HG03064 (cell line): ENCODE measurements at regions not wholly inside any gene's neighbourhood (a gene's known extent, or its start where the extent isn't known, plus 50 kb on each side); places are given as distances from the start of the nearest gene placed in this dataset.

Source experiments
- ATAC-seq: cut with Tn5 transposase; IDR thresholded peaks from one replicate; pipeline ENCODE4 v1.9.1; 2021; ENCODE audit warnings: low read depth; ENCODE audit not compliant: unreplicated experiment

DNA sequence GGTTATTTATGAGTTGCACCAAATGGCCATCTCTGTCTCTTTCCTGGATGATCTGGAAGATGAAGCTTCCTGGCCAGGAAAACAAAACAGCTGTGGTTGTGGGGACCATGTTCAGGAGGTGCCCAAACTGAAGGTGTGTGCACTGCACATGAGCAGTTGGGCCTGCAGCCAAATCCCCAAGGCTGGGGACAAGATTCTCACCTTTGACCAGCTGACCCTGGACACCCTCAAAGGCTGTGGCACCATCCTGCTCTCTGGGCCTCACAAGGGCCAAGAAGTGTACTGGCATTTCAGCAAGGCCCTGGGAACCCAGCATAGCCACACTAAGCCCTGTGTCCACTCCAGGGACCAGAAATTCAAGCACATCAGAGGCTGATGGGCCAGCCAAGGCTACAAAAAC is 84.2 kb downstream of the KCNRG start:
- no peak for ATAC-seq

DNA sequence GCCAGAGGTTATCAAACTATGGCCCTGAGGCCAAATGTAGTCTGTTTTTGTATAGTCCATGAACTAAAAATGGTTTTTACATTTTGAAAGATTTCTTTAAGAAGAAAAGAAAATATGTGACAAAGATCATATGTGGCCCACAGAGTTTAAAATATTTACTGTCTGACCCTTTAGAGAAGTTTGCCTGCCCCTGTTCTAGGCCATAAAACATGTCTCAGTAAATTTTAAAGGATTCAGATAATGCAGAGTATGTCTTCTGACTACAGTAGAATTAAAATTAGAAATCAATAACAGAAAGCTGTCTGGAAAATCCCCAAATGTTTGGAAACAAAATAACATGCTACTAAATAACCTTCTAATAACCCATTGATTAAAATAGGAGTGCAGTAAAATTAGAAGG is 86.3 kb downstream of the KCNRG start:
- ATAC-seq, result no peak

DNA sequence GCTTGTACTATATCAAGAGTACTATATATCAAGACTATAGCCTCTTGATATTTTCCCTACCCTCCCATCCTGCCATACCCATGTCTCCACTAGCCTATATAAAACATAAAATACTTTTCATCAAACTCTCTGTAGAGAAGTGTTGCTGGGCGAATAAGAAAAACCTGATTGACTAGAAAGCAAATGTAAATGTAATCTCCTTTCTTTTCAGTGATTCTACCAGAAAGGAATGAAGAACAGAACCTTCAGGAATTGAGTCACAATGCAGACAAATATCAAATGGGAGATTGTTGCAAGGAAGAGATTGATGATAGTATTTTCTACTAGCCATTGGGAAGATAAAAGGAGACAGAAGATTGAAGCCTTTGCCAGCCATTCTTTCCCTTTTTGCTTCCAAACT is 89.2 kb downstream of the KCNRG start:
- no peak for ATAC-seq

DNA sequence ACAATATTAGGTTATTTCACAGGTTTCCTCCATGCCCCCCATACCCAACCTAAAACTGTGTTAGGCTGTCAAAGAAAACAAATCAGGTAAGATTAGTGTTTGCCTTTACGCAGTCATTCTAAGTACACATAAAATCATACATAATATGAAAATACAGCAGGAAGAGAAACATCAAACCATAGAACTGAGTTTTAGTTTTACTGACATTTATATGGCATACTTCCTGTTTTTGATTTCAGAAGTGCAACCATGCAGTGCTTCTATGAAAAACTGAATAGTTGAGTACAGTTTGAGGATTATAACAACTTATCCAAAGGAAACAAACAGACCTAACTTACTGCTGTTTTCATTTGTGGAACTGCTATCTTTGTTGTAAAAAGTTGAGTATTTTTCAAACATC is 91.3 kb downstream of the KCNRG start:
- ATAC-seq, result no peak

DNA sequence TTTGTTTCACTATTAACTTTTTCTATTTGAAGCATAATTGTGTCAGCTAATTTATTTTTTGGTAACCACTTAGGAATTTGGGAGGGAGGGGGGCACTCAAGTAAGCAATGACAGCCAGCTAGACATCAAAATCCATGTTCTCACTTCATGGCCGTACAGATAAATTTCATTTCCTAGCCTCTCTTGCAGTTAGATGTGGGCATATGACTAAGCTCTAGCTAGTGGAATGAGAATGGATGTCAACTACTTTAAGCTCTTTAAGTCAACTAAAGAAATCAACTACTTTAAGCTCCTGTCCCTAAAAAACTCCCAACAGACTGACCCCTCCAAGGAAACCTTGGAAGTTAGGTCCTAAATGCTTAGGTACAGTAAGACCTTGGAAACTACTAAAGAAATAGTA is 92.0 kb downstream of the KCNRG start:
- no peak for ATAC-seq

DNA sequence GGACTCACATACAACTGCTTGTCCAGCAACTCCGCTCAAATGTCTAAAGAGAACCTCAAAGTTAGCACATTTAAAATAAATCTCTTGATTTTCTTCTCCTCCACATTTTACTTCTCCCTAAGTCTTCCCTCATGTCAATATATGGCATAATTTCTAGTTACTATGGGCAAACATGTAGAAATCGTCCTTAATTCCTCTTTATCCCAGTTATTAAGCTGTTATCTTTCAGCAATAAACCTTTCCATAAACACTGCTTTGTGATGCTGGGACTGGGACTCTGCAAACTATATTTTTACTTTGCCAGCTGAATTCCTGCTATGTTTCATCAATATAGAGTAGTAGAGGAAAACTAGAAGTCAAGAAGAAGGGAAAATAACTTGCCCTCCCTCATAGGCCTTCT is 99.7 kb downstream of the KCNRG start:
- no peak for ATAC-seq

DNA sequence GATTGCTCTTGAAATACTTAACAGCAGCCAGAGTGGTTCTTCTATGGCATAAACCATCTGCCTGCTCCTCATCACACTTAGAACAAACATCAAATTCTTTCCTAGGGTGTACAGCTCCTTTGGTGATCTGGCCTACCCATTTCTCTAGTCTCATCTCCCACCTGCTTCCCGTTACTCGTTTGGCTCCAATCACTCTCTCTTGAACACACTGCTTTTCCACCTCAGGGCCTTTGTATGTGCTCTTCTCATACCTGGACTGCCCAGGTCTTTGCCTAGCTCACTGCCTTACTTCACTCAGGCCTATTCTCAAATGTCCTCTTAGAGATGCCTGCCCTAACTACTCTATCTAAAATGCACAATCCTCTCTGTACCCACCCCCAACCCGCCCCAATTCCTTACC is 100.5 kb downstream of the KCNRG start:
- no peak for ATAC-seq

DNA sequence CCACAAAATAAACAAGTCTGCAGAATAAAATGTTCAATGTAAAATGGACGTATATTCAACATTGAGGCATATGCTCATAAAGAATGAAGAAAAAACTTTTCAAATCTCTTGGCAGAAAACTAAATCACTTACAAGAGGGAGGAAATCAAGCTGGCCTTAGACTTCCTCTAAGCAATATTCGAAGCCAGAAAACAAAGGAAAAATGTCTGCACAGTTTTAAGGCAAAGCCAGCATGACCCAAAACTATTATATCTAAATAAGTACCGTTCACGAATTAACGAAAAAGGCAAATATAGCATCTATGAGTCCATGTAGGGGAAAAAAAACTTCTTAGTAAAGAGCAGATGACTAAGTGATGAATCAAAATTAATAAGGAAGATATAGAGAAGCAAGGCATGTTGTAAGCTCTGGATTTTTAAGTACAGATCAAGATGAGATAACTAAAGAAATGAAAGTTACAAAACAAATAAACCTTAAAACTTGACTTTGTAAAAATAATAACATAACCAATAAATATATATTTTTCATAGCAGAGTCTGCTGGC is 101.3 kb downstream of the KCNRG start:
- no peak for ATAC-seq

DNA sequence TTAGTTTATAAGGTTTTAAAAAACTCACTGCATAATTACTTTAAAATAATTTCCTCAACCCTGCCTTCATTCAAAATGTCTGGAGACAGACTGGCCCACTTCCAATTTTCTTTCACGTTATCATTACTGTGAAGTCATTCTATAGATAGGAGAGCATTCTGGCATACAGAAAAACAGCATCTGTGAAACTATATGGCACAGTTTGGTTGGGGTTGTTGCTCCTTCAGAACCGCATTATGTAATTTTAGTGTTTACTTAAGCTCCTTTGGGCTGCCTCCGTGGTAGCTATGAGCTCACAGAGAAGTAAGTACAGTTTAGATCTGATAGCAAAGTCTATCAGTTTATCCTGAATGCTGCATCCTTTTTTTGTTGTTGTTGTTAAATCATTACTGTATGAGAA is 104.3 kb downstream of the KCNRG start:
- ATAC-seq, result no peak

DNA sequence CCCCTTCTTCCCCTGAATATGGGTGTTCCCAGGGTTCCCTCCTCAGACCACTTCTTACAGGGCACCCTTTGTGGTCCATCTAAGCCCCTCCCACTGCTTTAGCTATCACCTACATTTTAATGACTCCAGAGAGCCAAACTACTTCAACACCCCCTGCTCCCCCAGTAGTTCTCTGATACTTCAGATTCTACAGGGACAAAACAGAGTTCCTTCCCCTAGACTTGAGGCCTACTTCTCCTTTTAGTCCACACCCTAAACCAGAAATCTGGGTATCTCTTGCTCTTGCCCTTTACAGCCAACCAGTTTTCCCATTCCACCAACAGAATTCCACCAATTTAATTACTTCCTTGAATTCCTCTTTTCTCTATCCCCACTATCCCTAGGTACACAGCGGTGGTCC is 107.2 kb downstream of the KCNRG start:
- ATAC-seq, result no peak

DNA sequence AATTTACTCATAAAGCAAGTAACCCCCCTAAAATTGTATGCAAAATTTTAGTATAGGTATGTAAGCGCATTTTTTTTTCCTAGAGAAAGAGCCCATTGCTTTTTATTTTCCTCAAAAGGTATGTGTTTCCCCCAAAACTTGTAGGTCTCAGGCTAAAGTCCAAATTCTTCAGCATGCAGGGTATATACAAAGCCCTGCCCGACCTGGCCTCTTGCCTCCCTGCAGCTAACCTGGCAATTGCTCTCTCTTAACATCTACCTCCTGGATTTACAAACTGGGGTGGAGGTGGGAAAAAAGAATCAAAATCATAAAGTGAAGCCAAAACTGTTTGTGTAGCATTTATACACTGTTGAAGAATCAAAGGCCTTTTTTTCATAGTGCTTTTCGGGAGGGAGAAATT is 107.8 kb downstream of the KCNRG start:
- ATAC-seq, result no peak

DNA sequence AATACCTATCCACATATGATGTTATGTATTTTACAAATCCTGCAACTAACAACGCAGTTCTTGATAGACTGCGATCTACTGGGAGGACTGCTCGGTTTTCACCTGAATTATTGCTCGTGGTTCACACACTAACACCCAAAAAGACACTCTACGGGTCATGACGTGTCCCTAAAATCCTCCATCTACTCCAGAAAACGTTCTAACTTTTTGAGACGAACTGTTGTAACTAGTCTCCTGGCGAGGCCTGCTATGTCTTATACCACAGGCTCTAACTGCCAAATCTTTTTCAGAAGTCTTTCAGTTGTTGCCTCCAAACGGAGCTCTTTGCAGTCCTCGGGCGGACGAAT is 108.2 kb downstream of the KCNRG start:
- ATAC-seq, result no peak

DNA sequence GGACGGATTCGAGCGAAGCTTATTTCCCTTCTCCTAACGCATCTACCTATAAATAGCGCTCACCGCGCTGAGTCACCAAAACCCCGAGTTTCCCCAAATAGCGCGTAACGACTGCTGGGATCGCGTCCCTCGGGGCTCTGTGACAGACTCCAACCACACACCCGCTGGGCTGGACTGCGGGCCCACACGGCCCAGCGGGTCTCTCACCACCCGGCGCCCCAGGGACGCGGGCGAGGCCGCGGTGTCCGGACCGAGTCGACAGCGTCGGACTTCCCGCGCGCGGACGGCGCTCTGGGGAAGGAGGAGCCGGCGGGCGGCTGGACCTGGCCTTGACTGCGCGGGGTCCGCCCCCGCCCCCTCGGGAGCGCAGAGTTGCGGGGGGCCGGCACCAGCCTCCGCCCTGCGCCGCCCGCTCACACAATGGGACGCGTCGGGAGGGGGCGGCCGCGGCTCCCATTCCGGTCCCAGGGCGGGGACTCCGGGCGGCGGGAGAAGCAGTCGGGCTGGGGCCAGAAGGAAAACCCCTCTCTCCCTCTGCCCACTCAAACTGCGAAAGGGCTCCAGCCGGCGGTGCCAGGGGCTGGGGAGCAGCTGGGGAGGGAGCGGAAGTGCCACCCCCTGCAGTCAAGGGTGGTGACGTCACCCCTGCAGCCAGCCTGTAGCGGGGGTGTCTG is 108.8 kb downstream of the KCNRG start:
- ATAC-seq, result peak; percentile 65

DNA sequence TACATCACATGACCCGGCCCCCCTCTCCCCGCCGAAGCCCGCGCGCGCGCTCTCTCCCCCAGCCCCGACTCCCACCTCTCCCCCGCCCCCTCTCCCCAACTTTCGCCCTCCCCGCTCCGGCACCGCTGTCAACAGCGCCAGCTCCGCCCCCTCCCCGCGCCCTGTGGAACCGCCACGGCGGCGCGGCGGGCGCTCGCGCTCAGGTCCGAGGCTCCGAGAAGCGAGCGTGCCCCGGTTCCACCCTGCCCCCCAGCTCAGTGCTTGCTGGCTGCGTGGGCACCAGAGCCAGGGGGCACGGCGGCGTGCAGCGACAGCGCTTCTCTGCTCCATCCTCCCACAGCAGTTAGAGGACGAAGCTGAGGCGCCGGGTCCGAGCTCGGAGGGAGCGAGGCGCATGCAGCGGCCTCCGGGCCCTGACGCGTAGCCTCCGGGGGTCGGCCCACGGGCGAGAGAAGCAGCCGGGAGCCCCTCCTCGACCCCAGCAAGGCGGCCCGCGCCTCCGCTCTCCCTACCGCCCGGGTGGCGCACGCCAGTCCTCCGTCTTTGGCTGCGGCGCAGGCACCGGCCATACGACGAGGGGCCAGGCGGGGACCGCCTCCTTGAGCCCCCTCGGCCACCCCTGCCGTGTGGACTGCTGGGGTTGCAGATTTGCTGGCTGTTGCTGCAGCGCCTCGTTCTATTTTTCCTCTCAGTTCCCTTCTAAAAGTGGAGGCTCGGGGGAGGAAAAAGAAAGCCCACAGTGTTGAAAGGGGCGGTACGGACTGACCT is 109.5 kb downstream of the KCNRG start:
- peak; percentile 24 for ATAC-seq

DNA sequence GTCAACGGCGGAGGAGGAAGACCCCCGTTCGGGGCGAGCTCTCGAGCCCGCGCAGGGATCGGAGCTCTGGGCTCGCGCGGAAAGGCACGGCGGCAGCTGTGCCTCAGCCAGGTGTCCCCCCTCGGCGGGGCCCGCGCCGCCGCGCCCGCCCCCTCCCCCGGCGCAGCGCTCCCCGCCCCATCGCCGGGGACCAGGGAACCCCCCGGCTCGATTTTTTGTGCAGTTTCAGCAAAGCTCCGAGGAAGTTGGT is 110.0 kb downstream of the KCNRG start:
- ATAC-seq, result no peak

DNA sequence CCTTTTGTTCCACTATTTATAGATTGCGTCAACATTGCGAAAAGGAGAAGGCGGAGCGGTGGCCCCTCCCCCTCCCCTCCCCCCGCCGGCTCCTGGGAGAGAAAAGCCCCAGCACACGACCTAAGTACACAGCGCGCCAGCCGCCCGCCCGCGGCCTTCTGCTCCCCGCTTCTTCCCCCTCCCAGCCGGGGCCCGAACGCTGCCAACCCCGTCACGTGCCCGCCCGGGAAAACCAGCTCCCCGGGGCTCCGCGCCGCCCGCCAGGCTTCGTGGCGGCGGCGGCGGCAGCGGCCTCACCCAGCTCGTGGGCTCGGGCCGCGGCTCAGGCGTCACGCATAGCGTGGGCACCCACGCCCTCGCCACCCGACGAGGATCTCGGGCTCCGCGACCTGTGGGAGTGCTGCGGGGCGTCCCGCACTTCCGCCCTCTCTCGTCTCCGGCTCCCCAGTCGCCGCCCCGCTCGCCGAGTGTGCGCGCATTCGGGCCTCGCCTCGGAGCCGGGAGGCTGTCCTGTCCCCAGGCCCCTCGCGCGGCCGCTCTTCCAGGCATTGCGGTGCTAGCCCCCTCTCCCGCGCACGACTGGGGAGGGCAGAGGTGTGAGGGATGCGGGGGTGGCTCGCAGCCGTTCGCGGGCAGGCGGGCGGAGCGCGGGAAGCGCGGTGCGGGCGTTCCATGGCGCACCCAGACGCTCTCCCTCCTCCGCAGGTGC is 110.5 kb downstream of the KCNRG start:
- no peak for ATAC-seq

DNA sequence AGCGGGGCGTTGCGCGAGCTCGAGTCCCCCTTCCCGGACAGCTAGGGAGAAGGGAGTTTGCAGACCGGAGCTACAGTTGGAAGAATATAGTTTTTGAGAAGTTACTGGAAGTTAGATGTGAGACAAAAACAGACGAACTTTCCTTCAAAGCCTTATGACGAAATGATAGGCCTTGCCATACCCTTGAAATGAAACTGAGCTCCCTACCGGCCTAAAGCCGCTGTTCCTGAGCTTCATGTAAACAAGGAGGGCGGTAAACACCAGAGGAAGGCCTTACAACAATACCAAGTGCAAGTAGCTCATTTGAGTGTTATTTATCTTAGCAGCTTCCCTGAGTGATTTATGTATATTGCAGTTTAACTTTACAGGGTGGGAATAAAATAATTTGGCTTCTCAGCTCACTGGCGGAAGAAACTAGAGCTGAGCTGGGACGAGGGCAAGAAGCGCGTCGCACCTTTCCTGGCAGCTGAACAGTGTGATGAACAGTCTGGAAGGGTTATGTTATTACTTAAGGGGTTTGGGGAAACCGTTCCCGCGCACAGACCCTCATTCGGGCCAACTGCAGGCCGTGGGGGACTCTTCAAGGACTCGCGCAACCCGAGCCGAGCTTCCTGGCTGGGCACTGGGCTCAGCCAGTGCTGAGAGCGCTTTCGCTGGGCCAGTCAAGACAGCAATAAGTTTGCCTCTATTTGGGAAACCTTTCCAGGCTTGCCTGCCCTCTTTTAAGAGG is 111.2 kb downstream of the KCNRG start:
- no peak for ATAC-seq

DNA sequence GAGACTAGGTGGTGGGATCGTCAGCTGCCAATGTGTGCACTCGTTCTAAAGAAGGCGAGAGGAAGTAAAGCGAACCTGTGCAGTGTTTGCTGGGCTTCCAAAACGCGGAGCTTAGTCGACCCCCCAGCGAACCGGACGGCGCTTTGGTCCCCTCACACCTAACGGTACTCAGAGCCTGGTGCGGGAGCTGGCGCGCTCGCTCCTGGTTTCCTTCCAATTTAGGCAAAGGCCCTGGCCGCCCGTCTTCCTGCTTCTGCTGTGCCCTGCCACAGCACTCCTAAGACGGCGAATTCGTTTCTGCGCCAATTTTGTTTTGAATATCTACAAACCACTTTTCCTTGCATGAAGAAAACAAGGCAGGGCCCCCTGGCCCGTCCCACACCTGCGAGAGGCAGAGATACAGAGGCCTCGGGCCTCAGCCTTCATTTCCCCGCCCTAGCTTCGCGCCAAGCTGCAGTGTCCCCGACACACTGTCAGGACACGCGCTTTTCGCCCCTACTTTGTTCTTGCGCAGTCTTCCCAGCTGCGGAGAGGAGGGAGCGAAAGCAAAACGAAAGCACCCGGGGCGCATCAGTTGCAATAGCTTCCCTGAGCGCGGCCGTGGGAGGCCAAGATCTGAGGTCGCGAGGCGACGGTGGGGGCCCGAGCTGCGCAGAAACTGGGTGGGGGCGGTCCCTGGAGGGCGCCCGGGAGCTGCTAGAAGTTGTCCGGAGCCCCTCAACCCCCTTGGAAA is 111.9 kb downstream of the KCNRG start:
- no peak for ATAC-seq

DNA sequence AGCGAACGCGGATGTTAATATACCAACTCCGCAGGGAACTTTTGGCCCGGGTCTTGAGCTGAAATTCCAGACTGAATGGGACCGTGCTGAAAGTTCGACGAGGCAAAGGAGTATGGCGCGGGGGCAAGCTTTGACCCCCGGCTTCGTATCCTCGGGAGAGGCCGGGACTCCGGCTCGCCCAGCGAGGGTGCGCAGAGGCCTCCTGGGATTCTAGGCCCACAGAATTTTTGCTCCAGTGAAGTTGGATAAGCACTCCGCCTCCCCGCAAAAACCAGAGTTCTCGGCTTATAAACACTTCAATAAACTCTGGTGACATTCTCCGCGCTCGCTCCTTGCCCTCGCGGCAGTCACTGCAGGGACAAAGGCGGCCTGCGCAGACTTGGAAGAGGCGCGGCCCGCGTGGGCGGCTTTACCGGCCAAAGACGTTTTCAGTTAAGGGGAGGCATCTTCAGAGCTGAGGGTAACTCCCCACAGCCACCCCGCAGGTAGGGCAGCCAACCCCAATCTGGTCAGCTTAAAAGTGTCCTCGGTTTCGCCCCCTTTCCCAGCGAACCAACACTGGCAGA is 112.6 kb downstream of the KCNRG start:
- ATAC-seq, result no peak

DNA sequence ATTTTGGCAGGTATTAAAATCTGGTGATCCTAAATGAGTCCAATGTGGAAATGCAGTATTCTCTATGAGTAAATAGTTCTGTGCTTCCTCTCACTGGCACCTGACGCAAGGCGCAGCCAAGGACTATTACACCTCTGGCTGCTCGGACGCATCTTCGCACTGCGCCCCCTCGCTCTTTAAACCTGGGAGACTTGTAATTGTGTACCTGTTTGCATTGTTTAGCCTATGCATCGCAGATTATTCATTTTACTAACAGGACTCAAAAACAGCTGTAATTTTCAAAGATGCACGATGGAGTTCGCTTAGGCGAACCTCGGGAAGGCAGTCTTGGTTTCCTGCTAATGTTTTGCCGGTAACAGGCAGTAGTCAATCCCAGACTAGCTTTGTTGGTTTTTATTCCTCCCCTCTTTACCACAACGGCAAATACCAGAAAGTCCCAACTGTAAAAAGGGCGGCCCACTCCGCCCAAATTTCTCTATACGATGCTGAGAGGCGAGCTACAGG is 113.2 kb downstream of the KCNRG start:
- no peak for ATAC-seq
